HuH-7.5 (cell line): ENCODE measurements at regions not wholly inside any gene's neighbourhood (a gene's known extent, or its start where the extent isn't known, plus 50 kb on each side); places are given as distances from the start of the nearest gene placed in this dataset.

Experiments used
- DNase-seq: peaks from one replicate; pipeline ENCODE4 v3.0.0; 2011; ENCODE audit warnings: low spot score

- DNase-seq, result peak; percentile 54
Observed at GRCh38 chr9:38227061-38227540, 158.1 kb upstream of the SHB start.

GRCh38 chr9:38226491-38226951 lies 157.5 kb upstream of the SHB start:
- DNase-seq, result no peak

GRCh38 chr9:38224941-38225340 lies 155.9 kb upstream of the SHB start:
- no peak for DNase-seq

GRCh38 chr9:38216572-38216971 lies 147.5 kb upstream of the SHB start:
- no peak for DNase-seq

- no peak for DNase-seq
Observed at GRCh38 chr9:38215465-38215864, 146.4 kb upstream of the SHB start.

GRCh38 chr9:38214432-38214831 lies 145.4 kb upstream of the SHB start:
- no peak for DNase-seq

- DNase-seq, result no peak
Observed at GRCh38 chr9:38213631-38214299, 144.7 kb upstream of the SHB start.

GRCh38 chr9:38212016-38212415 lies 143.0 kb upstream of the SHB start:
- DNase-seq, result no peak

- DNase-seq, result no peak
Observed at GRCh38 chr9:38211002-38211401, 142.0 kb upstream of the SHB start.

GRCh38 chr9:38208206-38208901 lies 139.3 kb upstream of the SHB start:
- DNase-seq, result no peak

GRCh38 chr9:38207247-38207778 lies 138.3 kb upstream of the SHB start:
- DNase-seq, result no peak

GRCh38 chr9:38205279-38205678 lies 136.3 kb upstream of the SHB start:
- no peak for DNase-seq

- no peak for DNase-seq
Observed at GRCh38 chr9:38202336-38202938, 133.4 kb upstream of the SHB start.

- DNase-seq, result no peak
Observed at GRCh38 chr9:38201844-38202243, 132.8 kb upstream of the SHB start.

GRCh38 chr9:38200431-38200830 lies 131.4 kb upstream of the SHB start:
- DNase-seq, result no peak

- no peak for DNase-seq
Observed at GRCh38 chr9:38198140-38198539, 129.1 kb upstream of the SHB start.

GRCh38 chr9:38196714-38197113 lies 127.7 kb upstream of the SHB start:
- DNase-seq, result no peak

GRCh38 chr9:38195737-38196161 lies 126.7 kb upstream of the SHB start:
- DNase-seq, result no peak

GRCh38 chr9:38194870-38195269 lies 125.8 kb upstream of the SHB start:
- no peak for DNase-seq

GRCh38 chr9:38192731-38193265 lies 123.8 kb upstream of the SHB start:
- DNase-seq, result no peak

GRCh38 chr9:38186404-38187115 lies 117.5 kb upstream of the SHB start:
- DNase-seq, result no peak
